ENCODE measurements at regions not wholly inside any gene's neighbourhood (a gene's known extent, or its start where the extent isn't known, plus 50 kb on each side); places are given as distances from the start of the nearest gene placed in this dataset.

DNA sequence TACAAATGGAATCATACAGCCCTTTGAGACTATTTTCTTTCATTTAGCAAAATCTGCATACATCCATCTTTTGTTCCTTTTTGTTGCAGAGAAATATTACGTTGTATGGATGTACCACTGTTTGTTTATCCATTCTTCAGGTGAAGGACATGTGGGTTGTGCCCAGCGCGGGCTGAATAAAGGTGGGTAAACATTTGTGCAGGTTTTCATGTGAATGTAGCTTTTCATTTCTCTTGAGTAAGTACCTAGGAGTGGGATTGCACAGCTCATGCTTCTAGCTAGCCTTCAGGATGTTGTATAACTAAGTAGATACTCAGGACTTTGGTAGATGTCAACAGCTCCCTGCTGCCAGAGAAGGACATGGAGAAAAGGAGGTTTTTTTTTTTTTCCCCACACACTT lies 50.6 kb upstream of the SPRED2 start (continued):
- TF ChIP-seq ZNF75D (CRISPR knock-in tag; IDR thresholded peaks at IDR 0.05; ENCODE audit: borderline replicate concordance) (no peak), NR2F6 (IDR thresholded peaks at IDR 0.05) (peak; percentile 24; the same call in 1 of the 2 replicates), NR2F6 (CRISPR knock-in tag; IDR thresholded peaks at IDR 0.05) (peak; percentile 39), ZNF607 (CRISPR knock-in tag; IDR thresholded peaks at IDR 0.05; ENCODE audit: borderline replicate concordance) (no peak), ARNT (IDR thresholded peaks at IDR 0.05) (no peak), ZFAT (CRISPR knock-in tag; conservative IDR thresholded peaks at IDR 0.05) (no peak), JUND (CRISPR knock-in tag; IDR thresholded peaks at IDR 0.05) (no peak), ZNF720 (CRISPR knock-in tag; IDR thresholded peaks at IDR 0.05) (no peak), ZFY (CRISPR knock-in tag; IDR thresholded peaks at IDR 0.05) (0 out of 2 replicates have a peak, but pooled peaks have one; percentile 17), MED8 (CRISPR knock-in tag; IDR thresholded peaks at IDR 0.05; ENCODE audit: insufficient replicate concordance) (no peak), ZNF343 (CRISPR knock-in tag; IDR thresholded peaks at IDR 0.05) (no peak), SNRNP70 (IDR thresholded peaks at IDR 0.05; ENCODE audit: low read depth, low read length) (no peak)
- TF ChIP-seq, protein P1, sequence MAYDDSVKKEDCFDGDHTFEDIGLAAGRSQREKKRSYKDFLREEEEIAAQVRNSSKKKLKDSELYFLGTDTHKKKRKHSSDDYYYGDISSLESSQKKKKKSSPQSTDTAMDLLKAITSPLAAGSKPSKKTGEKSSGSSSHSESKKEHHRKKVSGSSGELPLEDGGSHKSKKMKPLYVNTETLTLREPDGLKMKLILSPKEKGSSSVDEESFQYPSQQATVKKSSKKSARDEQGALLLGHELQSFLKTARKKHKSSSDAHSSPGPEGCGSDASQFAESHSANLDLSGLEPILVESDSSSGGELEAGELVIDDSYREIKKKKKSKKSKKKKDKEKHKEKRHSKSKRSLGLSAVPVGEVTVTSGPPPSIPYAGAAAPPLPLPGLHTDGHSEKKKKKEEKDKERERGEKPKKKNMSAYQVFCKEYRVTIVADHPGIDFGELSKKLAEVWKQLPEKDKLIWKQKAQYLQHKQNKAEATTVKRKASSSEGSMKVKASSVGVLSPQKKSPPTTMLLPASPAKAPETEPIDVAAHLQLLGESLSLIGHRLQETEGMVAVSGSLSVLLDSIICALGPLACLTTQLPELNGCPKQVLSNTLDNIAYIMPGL (CRISPR knock-in tag; IDR thresholded peaks at IDR 0.05; ENCODE audit: borderline replicate concordance in 1 of 2, low read depth in 1 of 2) = no peak
- TF ChIP-seq, protein P2, sequence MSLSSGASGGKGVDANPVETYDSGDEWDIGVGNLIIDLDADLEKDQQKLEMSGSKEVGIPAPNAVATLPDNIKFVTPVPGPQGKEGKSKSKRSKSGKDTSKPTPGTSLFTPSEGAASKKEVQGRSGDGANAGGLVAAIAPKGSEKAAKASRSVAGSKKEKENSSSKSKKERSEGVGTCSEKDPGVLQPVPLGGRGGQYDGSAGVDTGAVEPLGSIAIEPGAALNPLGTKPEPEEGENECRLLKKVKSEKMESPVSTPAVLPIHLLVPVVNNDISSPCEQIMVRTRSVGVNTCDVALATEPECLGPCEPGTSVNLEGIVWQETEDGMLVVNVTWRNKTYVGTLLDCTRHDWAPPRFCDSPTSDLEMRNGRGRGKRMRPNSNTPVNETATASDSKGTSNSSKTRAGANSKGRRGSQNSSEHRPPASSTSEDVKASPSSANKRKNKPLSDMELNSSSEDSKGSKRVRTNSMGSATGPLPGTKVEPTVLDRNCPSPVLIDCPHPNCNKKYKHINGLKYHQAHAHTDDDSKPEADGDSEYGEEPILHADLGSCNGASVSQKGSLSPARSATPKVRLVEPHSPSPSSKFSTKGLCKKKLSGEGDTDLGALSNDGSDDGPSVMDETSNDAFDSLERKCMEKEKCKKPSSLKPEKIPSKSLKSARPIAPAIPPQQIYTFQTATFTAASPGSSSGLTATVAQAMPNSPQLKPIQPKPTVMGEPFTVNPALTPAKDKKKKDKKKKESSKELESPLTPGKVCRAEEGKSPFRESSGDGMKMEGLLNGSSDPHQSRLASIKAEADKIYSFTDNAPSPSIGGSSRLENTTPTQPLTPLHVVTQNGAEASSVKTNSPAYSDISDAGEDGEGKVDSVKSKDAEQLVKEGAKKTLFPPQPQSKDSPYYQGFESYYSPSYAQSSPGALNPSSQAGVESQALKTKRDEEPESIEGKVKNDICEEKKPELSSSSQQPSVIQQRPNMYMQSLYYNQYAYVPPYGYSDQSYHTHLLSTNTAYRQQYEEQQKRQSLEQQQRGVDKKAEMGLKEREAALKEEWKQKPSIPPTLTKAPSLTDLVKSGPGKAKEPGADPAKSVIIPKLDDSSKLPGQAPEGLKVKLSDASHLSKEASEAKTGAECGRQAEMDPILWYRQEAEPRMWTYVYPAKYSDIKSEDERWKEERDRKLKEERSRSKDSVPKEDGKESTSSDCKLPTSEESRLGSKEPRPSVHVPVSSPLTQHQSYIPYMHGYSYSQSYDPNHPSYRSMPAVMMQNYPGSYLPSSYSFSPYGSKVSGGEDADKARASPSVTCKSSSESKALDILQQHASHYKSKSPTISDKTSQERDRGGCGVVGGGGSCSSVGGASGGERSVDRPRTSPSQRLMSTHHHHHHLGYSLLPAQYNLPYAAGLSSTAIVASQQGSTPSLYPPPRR (CRISPR knock-in tag; IDR thresholded peaks at IDR 0.05; ENCODE audit: borderline replicate concordance) = no peak; the same call in 1 of the 2 replicates
- TF ChIP-seq, protein P3, sequence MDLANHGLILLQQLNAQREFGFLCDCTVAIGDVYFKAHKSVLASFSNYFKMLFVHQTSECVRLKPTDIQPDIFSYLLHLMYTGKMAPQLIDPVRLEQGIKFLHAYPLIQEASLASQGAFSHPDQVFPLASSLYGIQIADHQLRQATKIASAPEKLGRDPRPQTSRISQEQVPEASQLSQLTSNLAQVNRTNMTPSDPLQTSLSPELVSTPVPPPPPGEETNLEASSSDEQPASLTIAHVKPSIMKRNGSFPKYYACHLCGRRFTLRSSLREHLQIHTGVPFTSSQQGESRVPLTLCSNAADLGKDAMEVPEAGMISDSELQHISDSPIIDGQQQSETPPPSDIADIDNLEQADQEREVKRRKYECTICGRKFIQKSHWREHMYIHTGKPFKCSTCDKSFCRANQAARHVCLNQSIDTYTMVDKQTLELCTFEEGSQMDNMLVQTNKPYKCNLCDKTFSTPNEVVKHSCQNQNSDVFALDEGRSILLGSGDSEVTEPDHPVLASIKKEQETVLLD (CRISPR knock-in tag; IDR thresholded peaks at IDR 0.05; ENCODE audit: low read depth) = no peak
- TF ChIP-seq, protein P4, sequence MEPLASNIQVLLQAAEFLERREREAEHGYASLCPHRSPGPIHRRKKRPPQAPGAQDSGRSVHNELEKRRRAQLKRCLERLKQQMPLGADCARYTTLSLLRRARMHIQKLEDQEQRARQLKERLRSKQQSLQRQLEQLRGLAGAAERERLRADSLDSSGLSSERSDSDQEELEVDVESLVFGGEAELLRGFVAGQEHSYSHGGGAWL (CRISPR knock-in tag; IDR thresholded peaks at IDR 0.05) = no peak
- TF ChIP-seq, protein P5, sequence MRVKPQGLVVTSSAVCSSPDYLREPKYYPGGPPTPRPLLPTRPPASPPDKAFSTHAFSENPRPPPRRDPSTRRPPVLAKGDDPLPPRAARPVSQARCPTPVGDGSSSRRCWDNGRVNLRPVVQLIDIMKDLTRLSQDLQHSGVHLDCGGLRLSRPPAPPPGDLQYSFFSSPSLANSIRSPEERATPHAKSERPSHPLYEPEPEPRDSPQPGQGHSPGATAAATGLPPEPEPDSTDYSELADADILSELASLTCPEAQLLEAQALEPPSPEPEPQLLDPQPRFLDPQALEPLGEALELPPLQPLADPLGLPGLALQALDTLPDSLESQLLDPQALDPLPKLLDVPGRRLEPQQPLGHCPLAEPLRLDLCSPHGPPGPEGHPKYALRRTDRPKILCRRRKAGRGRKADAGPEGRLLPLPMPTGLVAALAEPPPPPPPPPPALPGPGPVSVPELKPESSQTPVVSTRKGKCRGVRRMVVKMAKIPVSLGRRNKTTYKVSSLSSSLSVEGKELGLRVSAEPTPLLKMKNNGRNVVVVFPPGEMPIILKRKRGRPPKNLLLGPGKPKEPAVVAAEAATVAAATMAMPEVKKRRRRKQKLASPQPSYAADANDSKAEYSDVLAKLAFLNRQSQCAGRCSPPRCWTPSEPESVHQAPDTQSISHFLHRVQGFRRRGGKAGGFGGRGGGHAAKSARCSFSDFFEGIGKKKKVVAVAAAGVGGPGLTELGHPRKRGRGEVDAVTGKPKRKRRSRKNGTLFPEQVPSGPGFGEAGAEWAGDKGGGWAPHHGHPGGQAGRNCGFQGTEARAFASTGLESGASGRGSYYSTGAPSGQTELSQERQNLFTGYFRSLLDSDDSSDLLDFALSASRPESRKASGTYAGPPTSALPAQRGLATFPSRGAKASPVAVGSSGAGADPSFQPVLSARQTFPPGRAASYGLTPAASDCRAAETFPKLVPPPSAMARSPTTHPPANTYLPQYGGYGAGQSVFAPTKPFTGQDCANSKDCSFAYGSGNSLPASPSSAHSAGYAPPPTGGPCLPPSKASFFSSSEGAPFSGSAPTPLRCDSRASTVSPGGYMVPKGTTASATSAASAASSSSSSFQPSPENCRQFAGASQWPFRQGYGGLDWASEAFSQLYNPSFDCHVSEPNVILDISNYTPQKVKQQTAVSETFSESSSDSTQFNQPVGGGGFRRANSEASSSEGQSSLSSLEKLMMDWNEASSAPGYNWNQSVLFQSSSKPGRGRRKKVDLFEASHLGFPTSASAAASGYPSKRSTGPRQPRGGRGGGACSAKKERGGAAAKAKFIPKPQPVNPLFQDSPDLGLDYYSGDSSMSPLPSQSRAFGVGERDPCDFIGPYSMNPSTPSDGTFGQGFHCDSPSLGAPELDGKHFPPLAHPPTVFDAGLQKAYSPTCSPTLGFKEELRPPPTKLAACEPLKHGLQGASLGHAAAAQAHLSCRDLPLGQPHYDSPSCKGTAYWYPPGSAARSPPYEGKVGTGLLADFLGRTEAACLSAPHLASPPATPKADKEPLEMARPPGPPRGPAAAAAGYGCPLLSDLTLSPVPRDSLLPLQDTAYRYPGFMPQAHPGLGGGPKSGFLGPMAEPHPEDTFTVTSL (CRISPR knock-in tag; IDR thresholded peaks at IDR 0.05; ENCODE audit: borderline replicate concordance) = 0 out of 2 replicates have a peak, but pooled peaks have one; percentile 74
